ENCODE measurements at regions not wholly inside any gene's neighbourhood (a gene's known extent, or its start where the extent isn't known, plus 50 kb on each side); places are given as distances from the start of the nearest gene placed in this dataset.

DNA sequence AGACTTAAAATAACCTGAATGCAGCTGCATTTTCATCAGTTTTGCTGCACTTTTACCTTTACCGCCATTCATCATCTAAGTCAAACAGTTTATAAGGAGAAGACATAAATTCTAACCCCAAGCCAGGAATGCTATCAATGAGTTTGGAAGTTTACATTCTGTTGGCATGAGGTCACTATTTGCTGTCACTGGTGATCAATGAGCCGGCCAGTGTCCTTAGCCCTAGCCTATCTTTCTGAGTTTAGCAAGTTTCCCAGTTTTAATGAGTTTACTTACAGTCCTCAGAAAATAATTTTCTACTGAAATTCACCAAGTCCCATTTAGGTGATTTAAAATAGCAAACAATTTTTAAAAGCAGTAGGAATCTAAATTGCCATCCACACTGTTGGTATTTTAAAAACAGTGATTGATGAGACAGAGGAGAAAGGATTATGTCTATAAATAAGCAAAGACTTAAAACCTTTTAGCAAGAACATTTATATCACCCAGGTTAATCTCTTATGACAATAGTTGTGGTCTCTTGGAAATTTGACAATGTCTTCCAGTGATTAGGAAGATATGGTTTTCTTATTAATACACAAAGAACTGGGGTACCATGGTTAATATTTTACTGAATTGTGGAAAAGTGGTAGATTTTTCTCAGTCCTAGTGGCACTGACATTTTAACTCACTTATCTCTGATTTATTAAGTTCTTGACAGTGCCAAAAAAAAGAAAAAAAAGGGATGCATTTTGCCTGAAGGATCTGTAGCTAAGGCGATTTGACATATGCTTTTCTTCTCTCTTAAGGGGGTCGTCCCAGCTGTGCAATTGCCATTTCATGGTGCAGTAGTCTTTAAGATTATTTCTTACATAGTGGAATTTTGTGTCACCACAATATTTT is 443.4 kb upstream of the ANKRD30A start:
- DNase-seq: no peak

DNA sequence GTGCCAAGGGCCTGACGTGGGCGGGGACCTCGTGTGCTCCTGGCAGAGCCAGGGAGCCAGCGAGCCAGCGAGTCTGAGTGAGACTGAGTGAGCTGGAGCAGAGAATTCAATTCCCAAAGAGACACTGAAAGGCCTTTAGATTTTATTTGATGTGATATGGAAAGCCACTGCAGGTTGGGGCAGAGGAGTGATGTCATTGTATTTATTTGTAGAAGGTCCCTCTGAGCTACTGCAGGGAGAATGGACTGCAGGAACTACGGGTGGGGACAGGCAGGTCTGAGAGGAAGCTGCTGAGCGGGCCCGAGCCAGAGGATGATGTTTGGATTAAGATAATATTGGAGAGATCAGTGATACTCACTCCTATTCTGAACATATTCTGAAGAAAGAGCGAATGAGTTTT is 445.8 kb upstream of the ANKRD30A start:
- DNase-seq: no peak

DNA sequence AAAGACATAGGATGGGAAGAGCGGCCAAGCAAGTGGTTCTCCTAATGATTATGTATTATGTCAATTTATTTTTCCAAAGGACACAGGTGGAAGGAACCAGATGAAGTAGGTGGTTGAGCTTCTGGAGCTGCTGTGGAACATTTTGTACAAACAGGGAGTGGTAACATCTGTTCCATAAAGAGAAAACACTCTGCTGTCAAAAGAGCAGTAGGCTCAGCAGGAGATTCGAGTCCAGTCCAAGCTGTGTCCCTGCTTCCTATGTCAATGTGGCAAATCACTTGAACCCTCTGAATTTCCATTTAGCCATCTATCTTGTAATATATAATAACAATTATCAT is 448.0 kb upstream of the ANKRD30A start:
- DNase-seq: no peak

DNA sequence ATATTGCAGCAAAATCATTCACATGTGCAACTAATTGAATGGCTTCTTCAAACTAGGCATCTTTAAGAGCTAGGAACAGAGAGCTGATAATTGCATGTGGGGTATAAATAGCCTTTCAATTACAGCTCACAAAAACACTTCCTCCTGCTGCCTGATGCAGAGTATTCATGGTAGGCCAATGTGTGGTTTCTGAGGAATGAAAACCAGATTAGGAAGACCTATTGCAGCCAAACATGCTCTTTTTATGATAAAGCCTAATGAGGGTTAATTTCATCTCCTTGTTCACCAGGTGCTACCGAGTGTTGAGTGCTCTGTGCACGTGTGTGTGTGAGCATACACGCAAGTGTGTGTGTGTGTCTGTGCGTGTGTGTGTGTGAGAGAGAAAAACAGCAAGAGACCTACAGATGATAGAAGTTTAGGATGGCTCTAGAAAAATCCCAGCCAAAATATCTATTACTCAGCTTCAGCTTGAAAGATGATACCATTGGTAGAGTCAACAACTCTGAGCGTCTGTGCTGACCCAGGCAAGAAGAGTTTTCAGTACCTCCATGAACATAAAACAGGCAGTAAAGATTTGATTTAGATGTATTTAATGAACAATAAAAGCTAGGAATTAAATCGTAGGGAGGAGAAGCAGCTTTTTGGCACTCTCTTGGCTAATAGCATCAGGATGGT is 448.5 kb upstream of the ANKRD30A start:
- no peak for DNase-seq

DNA sequence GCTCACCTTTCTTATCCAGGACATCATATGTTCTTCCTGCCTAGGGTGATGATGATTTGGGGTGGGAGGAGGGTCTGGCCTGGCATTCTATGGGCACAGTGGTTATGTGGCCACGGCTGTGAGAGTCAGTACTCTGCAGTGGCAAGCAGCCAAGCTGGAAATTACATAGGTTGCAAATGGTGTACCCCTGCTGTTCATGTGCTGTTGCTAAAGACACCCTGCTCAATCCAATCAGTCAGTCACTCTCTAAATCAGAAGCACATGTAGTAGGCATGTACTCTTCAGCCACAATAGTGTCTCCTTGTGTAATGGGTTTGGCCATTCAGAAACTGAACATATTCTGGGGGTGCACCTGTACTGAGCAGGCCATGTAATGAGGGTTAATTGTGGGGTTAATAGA is 449.1 kb upstream of the ANKRD30A start:
- no peak for DNase-seq

DNA sequence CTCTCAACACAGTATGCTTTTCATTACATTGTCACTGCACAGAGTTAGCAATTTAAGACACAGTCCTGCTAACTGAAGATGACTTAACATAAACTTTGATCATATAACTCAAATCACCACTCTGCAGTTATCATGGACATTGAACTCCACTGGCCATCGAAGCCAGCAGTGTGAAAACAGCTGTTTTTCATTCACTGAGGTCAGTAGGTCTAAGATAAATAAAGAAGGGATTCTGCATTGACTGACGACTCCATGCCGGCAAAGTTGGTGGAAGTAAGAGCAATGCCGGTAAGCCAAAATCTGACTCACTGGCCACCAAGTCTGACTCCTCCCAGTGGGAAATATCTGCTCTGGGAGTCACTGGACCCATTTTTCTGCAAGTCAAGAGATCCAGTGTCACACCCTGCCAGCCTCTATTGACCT is 449.9 kb upstream of the ANKRD30A start:
- DNase-seq: no peak

DNA sequence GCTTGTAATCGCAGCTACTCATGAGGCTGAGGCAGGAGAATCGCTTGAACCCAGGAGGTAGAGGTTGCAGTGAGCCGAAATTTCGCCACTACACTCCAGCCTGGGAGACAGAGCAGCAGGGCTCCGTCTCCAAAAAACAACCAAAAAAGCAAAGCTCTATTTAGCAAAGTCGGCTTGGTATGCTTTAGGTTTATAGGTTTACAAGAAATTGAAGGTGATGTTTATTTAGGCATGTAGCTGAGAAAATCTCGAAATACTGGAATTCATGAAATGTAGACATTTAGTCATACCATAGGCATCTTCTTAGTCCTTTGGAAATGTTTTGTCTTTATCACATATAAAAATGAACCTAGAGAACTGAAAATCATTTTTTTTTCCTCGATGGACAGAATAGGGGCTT is 453.8 kb upstream of the ANKRD30A start:
- no peak for DNase-seq

DNA sequence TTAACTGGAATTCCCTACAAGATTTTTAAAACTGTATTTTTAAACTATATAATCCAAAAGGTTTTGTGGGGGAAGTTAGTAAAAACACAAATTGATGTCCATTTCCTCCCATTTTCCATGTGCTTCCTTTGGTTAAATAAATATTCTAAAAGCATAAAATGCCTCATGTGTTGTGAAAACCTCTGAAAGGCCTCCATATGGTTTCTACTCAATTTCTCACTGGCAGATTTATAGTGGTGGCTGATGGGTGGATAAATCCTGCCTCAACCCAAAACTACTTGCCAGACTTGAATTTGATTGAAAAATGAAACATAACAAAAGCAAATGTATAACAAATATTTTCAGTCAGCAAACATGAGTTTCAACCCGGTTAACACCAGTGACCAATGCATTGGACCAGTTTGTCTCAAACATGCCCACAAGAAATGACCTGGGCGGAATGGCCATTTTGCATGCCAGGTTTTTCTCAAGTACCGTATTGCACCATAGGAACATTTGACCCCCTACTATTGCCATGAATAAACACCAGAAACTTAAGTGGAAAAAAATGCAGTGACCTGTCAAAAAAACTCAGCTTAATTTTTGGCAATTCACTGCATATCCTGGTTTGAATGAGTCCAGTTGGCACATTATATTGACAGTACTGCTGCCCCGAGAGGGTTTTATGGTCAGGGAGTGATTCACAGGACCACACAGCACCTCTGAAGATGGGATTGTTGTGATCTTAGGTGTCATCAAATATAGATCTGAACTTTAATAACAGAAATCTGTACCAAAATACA is 454.6 kb upstream of the ANKRD30A start:
- no peak for DNase-seq

DNA sequence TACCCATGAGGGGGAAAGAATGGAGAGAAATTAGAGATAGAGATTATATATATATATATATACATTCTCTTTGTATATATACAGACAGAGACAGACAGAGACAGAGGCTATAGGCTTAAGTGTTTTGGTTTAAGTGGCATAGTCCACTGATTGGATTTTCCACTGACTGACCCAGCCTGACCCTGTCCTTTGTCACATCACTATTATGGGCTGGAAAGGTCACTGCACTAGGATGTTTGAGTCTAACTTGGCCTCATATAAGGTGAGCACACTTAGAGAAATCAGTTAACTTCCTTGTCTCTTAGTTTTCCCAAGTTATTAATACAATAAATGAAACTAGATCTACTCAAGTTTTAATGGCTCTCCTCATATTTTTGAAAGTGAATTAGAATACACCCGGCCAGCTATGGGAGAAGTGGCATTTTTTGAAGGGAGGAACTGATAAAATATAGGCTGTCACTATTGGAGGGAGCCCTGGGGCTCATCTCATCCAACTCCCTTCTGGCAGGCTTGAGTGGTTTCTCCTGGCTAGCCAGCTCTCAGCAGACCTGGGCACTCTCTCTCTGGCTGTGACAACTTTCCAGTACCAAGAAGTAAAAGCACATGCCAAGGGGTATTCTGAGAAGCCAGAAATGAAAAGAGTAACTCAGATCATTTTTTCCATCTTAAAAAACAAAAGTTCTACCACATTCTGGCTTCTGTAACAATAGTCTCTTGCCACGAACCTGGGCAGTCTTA is 455.6 kb upstream of the ANKRD30A start:
- no peak for DNase-seq

DNA sequence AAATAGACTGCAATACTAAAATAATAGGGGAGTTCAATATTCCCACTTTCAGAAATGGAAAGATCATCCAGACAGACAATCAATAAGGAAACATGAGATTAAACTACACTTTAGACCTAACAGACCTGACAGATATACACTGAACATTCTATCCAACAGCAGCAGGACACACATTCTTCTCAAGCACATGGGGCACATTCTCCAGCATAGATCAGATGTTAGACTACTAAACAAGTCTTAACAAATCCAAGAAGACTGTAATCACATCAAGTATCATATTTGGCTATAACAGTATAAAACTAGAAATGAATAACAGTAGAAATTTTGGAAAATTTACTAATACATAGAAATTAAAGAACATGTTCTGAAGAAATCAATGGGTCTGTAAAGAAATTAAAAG is 458.9 kb upstream of the ANKRD30A start:
- no peak for DNase-seq

DNA sequence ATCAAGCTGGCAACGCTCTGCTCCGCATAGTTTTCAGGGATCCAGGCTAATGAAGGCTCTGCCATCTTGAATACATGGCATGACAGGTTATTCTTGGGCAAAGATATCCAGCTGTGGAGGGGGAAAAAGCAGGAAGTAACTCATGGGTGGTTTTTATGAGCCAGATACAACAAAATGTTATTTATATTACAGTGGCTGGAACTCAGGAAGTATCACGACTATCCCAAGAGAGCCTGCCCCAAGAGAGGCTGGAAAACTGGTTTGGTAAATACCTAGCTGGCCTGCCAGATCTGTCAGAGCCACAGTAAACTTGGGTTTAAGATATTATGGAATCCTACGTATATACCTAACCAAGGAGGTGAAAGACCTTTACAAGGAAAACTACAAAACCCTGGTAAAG is 462.8 kb upstream of the ANKRD30A start:
- DNase-seq: no peak

DNA sequence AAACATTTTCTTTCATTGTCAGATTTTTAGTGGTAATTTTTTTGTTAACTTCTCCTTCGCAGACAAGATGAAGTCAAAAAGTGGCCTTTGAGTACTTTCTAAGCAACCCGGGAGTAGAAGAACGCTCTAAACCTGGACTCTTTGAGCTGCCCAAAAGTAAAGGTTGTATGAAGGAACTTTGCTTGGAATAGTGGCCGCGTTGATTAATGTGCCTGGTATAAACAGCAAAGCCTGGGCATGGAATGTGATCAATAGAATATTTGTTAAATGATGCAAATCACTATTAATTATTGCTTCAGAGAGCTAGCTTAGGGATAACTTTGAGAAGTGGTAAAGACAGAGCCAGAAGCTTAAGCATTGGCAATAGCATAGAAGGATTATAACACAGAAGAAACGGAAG is 475.1 kb upstream of the ANKRD30A start:
- no peak for DNase-seq

DNA sequence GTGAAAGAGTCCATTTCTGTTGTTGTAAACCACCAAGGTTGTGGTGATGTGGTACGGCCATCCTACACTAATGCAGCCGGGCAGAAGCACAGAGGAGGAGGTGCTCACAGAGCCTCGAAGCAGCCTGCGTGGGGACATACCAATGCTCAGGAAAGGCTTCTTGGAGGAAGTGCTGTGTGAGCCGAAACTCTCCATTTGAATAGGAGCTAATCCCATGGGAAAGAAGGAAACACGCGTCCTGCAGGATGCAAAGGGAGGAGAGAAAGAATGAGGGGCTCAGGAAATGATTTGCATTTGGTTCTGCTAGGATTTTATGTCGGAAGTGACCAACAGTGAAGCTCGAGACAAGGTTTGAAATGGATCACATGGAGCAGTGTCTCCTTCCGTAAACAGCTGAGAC is 477.9 kb upstream of the ANKRD30A start:
- no peak for DNase-seq

DNA sequence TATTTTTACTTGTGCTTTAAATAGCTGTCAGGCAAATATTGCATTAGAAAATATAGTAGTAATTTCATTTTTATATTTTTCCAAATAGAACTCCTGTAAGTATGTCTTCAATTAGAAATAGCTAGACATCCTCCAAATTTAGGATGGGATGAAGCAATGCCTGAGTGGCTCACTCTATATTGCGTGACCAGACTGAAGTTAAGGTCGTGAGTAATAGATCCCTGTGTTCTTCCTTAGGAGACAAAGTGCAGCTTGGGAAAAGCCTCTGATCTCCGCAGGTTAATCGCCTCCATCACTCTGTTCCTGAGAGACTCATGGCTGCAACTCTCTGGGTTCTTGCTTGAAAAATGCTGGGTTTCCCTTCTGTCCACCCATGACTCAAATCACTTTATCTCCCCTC is 484.8 kb upstream of the ANKRD30A start:
- no peak for DNase-seq

DNA sequence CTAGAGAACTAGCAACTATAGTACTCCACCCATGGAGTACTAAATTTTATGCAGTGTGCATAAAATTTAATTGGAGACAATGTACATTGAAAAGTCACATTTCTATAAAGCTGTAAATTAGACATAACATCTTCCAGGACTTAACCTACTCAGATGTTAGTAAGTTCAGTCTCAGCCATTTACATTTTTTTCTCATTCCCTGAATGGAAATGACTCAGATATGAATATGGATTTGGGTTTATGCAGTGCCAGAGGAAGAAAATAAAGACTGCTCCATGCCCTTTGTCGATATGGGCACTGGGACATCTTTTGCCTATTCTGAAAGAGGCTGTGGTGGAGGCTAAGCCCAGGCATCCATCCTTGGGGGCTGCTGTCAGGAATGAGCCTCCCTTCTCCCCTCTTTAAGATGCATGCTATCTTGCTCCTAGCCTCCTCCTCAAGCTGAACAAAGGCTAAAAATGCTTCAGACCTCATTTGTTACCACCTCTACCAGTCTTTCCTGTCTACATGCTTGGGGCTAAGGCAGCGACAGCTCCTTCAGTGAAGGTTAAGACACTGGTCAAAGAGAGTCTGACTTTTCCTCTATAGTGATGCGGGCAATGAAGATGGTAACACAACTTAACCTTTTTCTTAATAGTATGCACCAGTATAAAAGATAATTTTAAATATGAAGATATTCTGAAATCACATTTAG is 486.8 kb upstream of the ANKRD30A start:
- no peak for DNase-seq

DNA sequence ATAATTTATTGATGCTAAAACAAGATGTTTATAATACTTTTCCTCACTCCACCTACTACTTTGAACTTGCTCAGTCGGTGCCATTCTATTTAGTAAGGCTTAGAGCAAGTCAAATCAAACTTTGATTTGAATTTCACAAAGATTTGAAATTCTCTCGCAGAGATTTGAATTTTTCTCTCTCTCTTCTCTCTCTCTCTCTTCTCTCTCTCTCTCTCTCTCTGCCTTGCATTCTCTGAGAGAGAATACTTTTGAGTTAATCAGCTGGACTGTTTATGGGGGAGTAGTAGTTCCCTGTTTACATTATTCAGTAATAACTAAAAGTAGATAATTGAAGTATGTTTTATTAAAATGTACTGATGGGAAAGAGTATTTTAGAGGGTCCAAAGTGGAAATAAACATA is 488.5 kb upstream of the ANKRD30A start:
- no peak for DNase-seq

DNA sequence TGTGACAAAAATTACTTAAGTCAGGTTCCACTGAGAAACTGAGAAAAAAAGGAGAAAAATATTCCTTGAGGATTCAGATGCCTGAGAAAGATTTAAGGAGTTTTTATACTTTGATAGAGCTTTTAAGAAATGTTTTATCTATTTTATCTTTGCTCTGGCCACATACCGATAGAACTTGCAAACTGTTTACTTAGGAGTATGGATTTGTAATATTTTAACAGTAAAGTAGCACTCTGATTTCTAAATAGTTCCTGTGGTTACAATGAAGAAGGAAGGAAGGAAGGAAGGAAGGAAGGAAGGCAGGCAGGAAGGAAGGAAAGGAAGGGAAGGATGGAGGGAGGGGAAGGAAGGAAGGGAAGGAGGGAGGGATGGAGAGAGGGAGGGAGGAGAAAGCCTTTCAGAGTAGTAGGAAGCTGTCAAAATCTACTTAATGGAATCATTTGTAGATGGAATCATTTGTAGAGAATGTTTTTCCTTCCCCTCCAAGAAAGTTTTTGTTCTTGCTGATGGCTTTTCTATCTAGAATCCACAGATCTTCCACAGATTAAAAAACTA is 489.0 kb upstream of the ANKRD30A start:
- no peak for DNase-seq

DNA sequence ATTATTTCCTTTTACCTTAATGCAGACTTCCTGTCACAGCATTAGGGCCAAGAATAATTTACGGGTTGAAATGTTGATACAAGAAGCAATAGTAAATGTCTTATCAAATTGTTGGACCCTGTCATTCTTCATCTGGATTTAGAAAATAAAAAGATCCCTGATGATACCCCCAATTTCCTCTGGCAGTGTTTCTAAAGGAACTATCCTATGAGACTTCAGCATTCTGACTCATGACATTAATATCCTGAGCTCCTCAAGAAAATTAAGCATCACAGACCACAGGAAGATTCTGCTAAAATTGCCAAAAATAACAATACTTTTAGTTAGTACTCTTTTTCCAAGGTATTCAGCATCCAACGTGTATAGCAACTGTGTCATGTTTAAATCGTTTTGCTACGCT is 490.5 kb upstream of the ANKRD30A start:
- no peak for DNase-seq

DNA sequence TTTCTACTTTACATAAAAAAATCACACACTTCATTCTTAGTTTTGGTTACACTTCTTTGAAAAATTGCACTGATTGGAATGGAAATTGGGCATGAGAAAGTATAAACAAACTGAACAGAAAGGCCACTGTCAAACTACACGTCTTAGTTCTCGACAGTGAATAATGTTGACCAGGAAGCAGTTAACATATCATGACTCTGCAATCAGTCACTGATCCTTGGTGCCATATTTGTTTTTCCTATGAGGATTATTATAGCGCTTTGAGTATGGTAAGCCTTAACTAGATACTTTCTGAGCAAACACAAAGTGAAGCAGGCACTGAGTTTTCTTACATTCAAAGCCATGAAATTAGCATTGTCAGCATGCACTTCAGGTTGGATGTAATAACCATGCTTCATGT is 495.1 kb upstream of the ANKRD30A start:
- DNase-seq: no peak

DNA sequence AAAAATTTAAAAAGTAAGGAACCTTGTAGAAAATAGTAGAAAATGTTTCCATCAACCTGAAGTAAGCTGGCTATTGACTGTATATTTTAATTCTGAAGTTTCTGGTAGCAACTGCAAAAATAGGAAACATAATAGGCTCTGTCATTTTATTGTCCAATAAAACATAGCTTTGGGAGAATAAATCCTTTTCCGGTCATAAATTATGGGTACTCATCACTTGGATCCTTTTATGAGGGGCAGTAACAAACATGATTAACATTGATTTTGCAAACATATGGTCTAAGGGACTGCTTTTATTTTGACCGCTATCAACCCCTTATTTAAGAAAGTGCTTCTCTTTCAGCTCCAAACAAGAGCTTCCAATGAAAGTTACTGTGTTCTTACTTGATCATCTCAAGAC is 495.9 kb upstream of the ANKRD30A start:
- no peak for DNase-seq

DNA sequence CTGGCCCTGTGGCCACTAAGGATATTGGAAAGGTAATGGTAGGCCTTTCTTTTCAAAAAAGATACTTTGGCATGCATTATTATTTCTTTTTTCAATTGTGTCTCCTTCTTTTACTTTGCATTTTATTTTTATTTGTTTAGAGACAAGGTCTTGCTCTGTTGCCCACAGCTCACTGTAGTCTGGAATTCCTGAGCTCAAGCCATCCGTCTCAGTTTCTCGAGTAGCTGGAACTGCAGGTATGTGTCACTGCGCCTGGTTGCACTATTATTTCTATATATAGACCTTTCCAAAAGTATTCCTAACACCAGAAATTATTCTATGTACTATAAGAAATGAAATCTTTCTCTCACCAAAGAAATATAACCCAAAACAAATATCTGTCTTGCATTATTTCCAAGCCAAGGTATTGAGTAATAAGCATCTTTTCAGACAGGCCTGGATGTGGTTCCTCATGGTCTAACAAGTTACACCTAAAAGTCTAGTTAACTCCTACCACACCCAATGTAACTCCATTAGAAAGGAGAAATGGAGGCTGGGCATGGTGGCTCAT is 500.8 kb upstream of the ANKRD30A start:
- no peak for DNase-seq

DNA sequence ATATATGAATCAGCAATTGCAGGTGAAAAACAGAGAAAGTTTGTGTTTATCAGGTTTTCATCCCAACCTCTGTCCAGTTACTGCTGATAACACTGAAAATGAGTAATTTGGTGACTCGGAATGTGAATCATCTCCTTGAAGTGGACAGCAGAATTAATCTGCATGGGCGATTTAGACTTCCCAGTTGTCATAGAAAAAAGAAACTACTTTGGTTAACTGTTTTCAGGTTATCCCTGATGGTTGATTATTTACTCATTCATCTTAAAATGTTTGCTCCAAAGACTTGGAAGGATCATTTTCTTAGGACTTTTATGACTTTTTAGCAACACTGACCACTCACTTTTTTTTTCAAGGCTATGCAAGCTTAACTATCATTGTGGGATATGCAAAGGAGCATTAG is 504.1 kb upstream of the ANKRD30A start:
- no peak for DNase-seq
